Neural cell (in vitro differentiated cells): ENCODE measurements at regions not wholly inside any gene's neighbourhood (a gene's known extent, or its start where the extent isn't known, plus 50 kb on each side); places are given as distances from the start of the nearest gene placed in this dataset.

Source experiments
- H2AFZ ChIP-seq: fragments of 200-600, 300-800 bp; sonication (generic), shearing (Covaris generic); 2 replicates; pipeline ENCODE4 v1.6.0; 2014; ENCODE audit warnings: low read depth, mild to moderate bottlenecking, antibody characterized with exemption, low read length, moderate library complexity
- H3F3A ChIP-seq: fragments of 200-600 bp; shearing (Covaris generic); 2 replicates; pipeline ENCODE4 v1.6.1; 2016; ENCODE audit warnings: mild to moderate bottlenecking, moderate library complexity, mixed read lengths, antibody characterized with exemption, low read length; ENCODE audit not compliant: insufficient read depth, poor library complexity, severe bottlenecking
- H3K27ac ChIP-seq: fragments of 200-600, 300-800 bp; sonication (generic), shearing (Covaris generic); 2 replicates; pipeline ENCODE4 v1.5.1; 2014; ENCODE audit warnings: mild to moderate bottlenecking, low read length, moderate library complexity
- H3K27me3 ChIP-seq: fragments of 300-800, 200-600 bp; sonication (generic), shearing (Covaris generic); 2 replicates; pipeline ENCODE4 v1.6.0; 2014; ENCODE audit warnings: mild to moderate bottlenecking, low read depth, low read length, moderate library complexity; ENCODE audit not compliant: insufficient read depth
- H3K36me3 ChIP-seq: fragments of 300-800, 200-600 bp; sonication (generic), shearing (Covaris generic); 2 replicates; pipeline ENCODE4 v1.5.1; 2014; ENCODE audit warnings: mild to moderate bottlenecking, antibody characterized with exemption, low read length, moderate library complexity; ENCODE audit not compliant: insufficient read depth
- H3K4me2 ChIP-seq: fragments of 300-800, 200-600 bp; sonication (generic), shearing (Covaris generic); 2 replicates; pipeline ENCODE4 v1.6.0; 2014; ENCODE audit warnings: mild to moderate bottlenecking, low read length
- H3K4me3 ChIP-seq: fragments of 300-800, 200-600 bp; sonication (generic), shearing (Covaris generic); 2 replicates; pipeline ENCODE4 v1.5.1; 2014; ENCODE audit warnings: mild to moderate bottlenecking, low read length, moderate library complexity
- H3K79me2 ChIP-seq: fragments of 200-600 bp; shearing (Covaris generic); replicated peaks from 2 replicates; pipeline ENCODE4 v1.6.0; 2014; ENCODE audit warnings: mild to moderate bottlenecking, low read length, moderate library complexity; ENCODE audit not compliant: insufficient read depth
- H3K9ac ChIP-seq: fragments of 300-800, 200-600 bp; sonication (generic), shearing (Covaris generic); 2 replicates; pipeline ENCODE4 v1.6.1; 2016; ENCODE audit warnings: mild to moderate bottlenecking, low read length, mixed read lengths
- H3K9me2 ChIP-seq: fragments of 200-600 bp; shearing (Covaris generic); 2 replicates; pipeline ENCODE4 v1.6.1; 2016; ENCODE audit warnings: mild to moderate bottlenecking, low read length, mixed read lengths; ENCODE audit not compliant: insufficient read depth
- H3K9me3 ChIP-seq: fragments of 200-600, 300-800 bp; sonication (generic), shearing (Covaris generic); 2 replicates; pipeline ENCODE4 v1.6.1; 2016; ENCODE audit warnings: mild to moderate bottlenecking, mixed run types, low read length, moderate library complexity, mixed read lengths
- H4K20me1 ChIP-seq: fragments of 200-600 bp; shearing (Covaris generic); 2 replicates; pipeline ENCODE4 v1.6.1; 2016; ENCODE audit warnings: mild to moderate bottlenecking, mixed run types; ENCODE audit not compliant: insufficient read depth
- EP300 ChIP-seq: fragments of 450-650 bp; conservative IDR thresholded peaks from 2 replicates; pipeline ENCODE4 v1.6.1; 2014; ENCODE audit warnings: antibody characterized with exemption, mild to moderate bottlenecking, moderate library complexity; ENCODE audit not compliant: poor library complexity, severe bottlenecking
- EZH2 ChIP-seq: fragments of 200-600, 300-800 bp; shearing (Covaris generic), sonication (generic); IDR thresholded peaks from 2 replicates; pipeline ENCODE4 v1.6.1; 2014; ENCODE audit warnings: antibody characterized with exemption, low read length, borderline replicate concordance, mild to moderate bottlenecking; ENCODE audit not compliant: insufficient read depth, poor library complexity, severe bottlenecking
- MXI1 ChIP-seq: fragments of 450-650 bp; conservative IDR thresholded peaks from 2 replicates; pipeline ENCODE4 v1.6.1; 2014; ENCODE audit warnings: antibody characterized with exemption, mild to moderate bottlenecking; ENCODE audit not compliant: poor library complexity, severe bottlenecking
- POLR2AphosphoS5 ChIP-seq: IDR thresholded peaks from 2 replicates; pipeline ENCODE4 v1.6.1; 2012
- RAD21 ChIP-seq: fragments of 450-650 bp; conservative IDR thresholded peaks from 2 replicates; pipeline ENCODE4 v1.6.1; 2014; ENCODE audit warnings: antibody characterized with exemption, mild to moderate bottlenecking, moderate library complexity
- SMC3 ChIP-seq: fragments of 450-650 bp; conservative IDR thresholded peaks from 2 replicates; pipeline ENCODE4 v1.6.1; 2014; ENCODE audit warnings: antibody characterized with exemption, mild to moderate bottlenecking, moderate library complexity; ENCODE audit not compliant: poor library complexity
- TAF1 ChIP-seq: IDR thresholded peaks from 2 replicates; pipeline ENCODE4 v1.6.1; 2012; ENCODE audit warnings: low read depth
- TF ChIP-seq, protein P1 (sequence below): fragments of 450-650 bp; IDR thresholded peaks from 2 replicates; pipeline ENCODE4 v1.5.1; 2014; ENCODE audit warnings: antibody characterized with exemption, mild to moderate bottlenecking, moderate library complexity; ENCODE audit not compliant: poor library complexity, severe bottlenecking
- TF ChIP-seq, protein P2 (sequence below): IDR thresholded peaks from 2 replicates; pipeline ENCODE4 v1.6.1; 2012; ENCODE audit warnings: borderline replicate concordance

DNA sequence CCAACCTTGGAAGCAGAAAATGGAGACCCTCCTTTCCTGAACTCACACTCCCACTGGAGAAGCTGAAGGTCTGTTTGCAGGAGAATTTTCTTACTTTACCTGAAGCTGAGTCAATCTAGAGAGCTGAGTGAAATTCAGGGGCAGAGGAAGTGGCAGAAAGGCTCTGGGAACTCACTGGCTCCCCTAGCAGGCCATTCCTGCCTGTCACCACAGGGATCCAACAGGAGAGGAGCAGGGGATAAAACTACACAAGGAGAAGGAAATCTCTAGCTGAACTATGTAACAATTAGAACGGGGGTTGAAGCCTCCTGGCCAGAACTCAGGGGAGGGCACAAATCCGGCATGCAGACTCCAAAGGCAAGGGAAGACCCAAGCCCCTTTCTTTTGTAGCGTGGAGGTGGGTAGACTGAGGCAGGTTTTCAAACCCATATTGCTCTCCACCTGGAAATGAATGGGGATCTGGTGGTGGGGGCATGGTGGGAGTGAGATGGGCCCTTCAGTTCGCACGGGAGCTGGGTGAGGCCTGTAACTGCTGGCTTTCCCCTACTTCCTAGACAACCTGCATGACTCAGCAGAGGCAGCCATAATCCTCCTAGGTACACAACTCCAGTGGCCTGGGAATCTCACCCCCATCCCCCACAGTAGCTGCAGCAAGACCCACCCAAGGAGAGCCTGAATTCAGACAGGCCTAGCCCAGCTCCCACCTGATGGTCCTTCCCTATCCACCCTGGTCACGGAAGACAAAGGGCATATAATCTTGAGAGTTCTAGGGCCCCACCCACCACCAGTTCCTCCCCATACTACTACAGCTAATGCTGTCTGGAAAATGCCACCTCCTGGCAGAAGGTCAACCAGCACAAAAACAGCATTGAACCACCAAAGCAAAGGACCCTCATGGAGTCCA lies 158.1 kb downstream of the LTN1 start:
- Histone ChIP-seq H3F3A (no peaks in the 10 kb centered on the region), H3K79me2 (no peaks in the 10 kb centered on the region), H3K9ac (no peak overlapping the region), H3K36me3 (no peaks in the 10 kb centered on the region), H4K20me1 (no peaks in the 10 kb centered on the region), H3K27ac (no peak overlapping the region), H3K9me2 (no peaks in the 10 kb centered on the region), H3K4me3 (no peak overlapping the region), H2AFZ (no peak overlapping the region), H3K4me2 (no peak overlapping the region), H3K27me3 (no peaks in the 10 kb centered on the region), H3K9me3 (no peaks in the 10 kb centered on the region)
- no peak for TF ChIP-seq TAF1
- no peak for TF ChIP-seq MXI1
- TF ChIP-seq, protein P1, sequence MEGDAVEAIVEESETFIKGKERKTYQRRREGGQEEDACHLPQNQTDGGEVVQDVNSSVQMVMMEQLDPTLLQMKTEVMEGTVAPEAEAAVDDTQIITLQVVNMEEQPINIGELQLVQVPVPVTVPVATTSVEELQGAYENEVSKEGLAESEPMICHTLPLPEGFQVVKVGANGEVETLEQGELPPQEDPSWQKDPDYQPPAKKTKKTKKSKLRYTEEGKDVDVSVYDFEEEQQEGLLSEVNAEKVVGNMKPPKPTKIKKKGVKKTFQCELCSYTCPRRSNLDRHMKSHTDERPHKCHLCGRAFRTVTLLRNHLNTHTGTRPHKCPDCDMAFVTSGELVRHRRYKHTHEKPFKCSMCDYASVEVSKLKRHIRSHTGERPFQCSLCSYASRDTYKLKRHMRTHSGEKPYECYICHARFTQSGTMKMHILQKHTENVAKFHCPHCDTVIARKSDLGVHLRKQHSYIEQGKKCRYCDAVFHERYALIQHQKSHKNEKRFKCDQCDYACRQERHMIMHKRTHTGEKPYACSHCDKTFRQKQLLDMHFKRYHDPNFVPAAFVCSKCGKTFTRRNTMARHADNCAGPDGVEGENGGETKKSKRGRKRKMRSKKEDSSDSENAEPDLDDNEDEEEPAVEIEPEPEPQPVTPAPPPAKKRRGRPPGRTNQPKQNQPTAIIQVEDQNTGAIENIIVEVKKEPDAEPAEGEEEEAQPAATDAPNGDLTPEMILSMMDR: no peak
- no peak for TF ChIP-seq POLR2AphosphoS5
- TF ChIP-seq SMC3: no peak
- TF ChIP-seq RAD21: no peak
- no peak for TF ChIP-seq EZH2
- TF ChIP-seq, protein P2, sequence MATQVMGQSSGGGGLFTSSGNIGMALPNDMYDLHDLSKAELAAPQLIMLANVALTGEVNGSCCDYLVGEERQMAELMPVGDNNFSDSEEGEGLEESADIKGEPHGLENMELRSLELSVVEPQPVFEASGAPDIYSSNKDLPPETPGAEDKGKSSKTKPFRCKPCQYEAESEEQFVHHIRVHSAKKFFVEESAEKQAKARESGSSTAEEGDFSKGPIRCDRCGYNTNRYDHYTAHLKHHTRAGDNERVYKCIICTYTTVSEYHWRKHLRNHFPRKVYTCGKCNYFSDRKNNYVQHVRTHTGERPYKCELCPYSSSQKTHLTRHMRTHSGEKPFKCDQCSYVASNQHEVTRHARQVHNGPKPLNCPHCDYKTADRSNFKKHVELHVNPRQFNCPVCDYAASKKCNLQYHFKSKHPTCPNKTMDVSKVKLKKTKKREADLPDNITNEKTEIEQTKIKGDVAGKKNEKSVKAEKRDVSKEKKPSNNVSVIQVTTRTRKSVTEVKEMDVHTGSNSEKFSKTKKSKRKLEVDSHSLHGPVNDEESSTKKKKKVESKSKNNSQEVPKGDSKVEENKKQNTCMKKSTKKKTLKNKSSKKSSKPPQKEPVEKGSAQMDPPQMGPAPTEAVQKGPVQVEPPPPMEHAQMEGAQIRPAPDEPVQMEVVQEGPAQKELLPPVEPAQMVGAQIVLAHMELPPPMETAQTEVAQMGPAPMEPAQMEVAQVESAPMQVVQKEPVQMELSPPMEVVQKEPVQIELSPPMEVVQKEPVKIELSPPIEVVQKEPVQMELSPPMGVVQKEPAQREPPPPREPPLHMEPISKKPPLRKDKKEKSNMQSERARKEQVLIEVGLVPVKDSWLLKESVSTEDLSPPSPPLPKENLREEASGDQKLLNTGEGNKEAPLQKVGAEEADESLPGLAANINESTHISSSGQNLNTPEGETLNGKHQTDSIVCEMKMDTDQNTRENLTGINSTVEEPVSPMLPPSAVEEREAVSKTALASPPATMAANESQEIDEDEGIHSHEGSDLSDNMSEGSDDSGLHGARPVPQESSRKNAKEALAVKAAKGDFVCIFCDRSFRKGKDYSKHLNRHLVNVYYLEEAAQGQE: no peak
- TF ChIP-seq EP300: no peak

DNA sequence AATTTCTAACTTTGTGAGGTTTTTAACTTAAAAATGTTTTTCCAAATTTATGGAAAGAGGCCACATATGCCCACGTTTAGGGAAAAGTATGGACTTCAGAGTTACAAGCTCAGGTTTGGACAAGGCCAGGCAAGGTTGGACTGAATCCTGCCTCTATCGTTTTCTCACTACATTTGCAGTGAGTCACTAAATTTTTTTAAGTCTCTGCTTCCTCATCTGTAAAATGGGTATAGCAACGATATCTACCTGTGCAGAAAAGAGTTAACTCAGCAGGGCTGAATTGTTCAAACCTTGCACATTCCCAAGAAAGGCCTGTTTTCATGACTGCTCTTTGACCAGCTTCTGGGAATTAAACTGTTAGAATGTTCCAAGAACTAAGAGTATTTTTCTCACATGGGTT lies 159.1 kb downstream of the LTN1 start:
- no peaks in the 10 kb centered on the region for H3K9me3 ChIP-seq
- H3K36me3 ChIP-seq: no peaks in the 10 kb centered on the region
- H2AFZ ChIP-seq: no peak overlapping the region
- H3K27me3 ChIP-seq: no peaks in the 10 kb centered on the region
- TF ChIP-seq POLR2AphosphoS5 (no peak), EZH2 (no peak), TAF1 (no peak), MXI1 (no peak), RAD21 (no peak), SMC3 (no peak), EP300 (no peak)
- TF ChIP-seq, protein P2: no peak
- TF ChIP-seq, protein P1: no peak
- no peak overlapping the region for H3K9ac ChIP-seq
- no peak overlapping the region for H3K4me2 ChIP-seq
- H3F3A ChIP-seq: no peaks in the 10 kb centered on the region
- H3K9me2 ChIP-seq: no peaks in the 10 kb centered on the region
- no peak overlapping the region for H3K4me3 ChIP-seq
- H4K20me1 ChIP-seq: no peaks in the 10 kb centered on the region
- no peaks in the 10 kb centered on the region for H3K79me2 ChIP-seq
- H3K27ac ChIP-seq: no peak overlapping the region
